Fibroblast of mammary gland (primary cell): ENCODE measurements at regions not wholly inside any gene's neighbourhood (a gene's known extent, or its start where the extent isn't known, plus 50 kb on each side); places are given as distances from the start of the nearest gene placed in this dataset.

ENCODE experiments used
- DNase-seq: peaks from one replicate; pipeline ENCODE4 v3.0.0-alpha.2; 2010; ENCODE audit warnings: low read depth
- H3K4me3 ChIP-seq: 2 replicates; pipeline ENCODE4 v1.5.1; 2011; ENCODE audit warnings: low read depth, mild to moderate bottlenecking, low read length, moderate library complexity; ENCODE audit not compliant: control insufficient read depth
- TF ChIP-seq, protein P1 (sequence below): conservative IDR thresholded peaks from 2 replicates; pipeline ENCODE4 v1.5.1; 2011; ENCODE audit warnings: low read depth, low read length, inconsistent platforms; ENCODE audit not compliant: control insufficient read depth, insufficient read depth

GRCh38 chr13:73212482-73212881, 153.7 kb downstream of the KLF5 start:
- no peak for DNase-seq
- H3K4me3 ChIP-seq: no peak overlapping the region
- TF ChIP-seq, protein P1, sequence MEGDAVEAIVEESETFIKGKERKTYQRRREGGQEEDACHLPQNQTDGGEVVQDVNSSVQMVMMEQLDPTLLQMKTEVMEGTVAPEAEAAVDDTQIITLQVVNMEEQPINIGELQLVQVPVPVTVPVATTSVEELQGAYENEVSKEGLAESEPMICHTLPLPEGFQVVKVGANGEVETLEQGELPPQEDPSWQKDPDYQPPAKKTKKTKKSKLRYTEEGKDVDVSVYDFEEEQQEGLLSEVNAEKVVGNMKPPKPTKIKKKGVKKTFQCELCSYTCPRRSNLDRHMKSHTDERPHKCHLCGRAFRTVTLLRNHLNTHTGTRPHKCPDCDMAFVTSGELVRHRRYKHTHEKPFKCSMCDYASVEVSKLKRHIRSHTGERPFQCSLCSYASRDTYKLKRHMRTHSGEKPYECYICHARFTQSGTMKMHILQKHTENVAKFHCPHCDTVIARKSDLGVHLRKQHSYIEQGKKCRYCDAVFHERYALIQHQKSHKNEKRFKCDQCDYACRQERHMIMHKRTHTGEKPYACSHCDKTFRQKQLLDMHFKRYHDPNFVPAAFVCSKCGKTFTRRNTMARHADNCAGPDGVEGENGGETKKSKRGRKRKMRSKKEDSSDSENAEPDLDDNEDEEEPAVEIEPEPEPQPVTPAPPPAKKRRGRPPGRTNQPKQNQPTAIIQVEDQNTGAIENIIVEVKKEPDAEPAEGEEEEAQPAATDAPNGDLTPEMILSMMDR: no peak

GRCh38 chr13:73210218-73210883, 151.5 kb downstream of the KLF5 start:
- TF ChIP-seq, protein P1: no peak
- DNase-seq: no peak
- H3K4me3 ChIP-seq: no peak overlapping the region

DNA sequence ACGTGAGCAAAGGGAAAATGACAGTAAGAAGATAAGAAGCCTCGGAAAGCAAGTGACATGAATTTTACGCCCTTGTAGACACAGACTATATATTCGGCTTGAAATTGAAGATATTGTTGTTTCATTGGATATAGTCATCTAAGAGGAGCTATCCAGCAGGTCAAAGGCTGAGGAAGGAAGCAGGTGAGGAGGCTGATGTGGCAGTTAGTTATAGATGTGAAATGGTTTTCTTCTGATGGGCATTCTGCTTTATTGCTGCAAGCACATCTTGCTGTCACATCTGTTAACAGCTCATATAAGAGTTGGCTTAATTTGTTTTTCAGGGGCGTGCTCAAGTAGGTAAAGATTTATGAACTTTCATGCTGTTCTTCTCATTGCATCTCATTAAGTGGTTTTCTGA, 146.1 kb downstream of the KLF5 start:
- DNase-seq: no peak
- TF ChIP-seq, protein P1: no peak
- H3K4me3 ChIP-seq: no peak overlapping the region

GRCh38 chr13:73201626-73202025, 142.8 kb downstream of the KLF5 start:
- no peak overlapping the region for H3K4me3 ChIP-seq
- TF ChIP-seq, protein P1: no peak

DNA sequence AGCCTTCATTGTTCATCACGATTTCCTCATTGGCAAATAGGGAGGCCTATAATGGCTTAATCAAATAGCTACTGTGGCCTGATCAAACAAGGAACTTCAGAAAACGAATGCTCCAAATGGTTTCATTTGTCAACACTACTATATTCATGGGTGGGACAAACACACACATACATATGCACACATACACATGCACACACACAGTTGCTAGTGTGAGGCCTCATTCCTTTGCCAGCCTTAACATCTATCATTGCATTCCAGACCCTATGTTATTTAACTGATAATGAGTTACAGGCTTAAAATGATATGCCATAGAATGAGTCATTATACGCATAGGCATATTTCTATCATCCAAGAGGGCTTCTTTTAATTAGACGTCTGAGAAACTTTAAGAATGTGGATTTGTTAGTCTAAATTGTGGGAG, 140.2 kb downstream of the KLF5 start:
- TF ChIP-seq, protein P1: no peak
- H3K4me3 ChIP-seq: no peak overlapping the region
- DNase-seq: no peak

More at GRCh38 chr13:73201626-73202025, 142.8 kb downstream of the KLF5 start:
- peak; percentile 76 for DNase-seq

DNA sequence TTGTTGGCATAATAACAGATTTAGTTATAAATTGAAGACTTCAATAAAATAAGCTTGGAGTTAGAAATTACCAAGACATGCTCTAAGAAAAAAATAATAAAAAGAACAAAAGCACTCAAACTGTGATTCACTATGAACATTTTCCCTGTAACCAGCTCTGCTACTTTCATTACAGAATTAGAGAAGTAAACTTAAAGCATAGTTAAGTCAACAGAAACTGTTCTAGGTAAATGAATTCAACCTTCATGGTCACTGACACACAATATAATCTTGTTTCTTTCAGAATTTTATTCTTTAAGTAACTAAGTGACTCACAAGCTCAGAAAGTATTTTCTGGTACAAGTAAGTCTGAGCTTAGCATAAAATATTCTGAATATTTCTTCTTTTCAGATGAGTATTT, 136.3 kb downstream of the KLF5 start:
- DNase-seq: no peak
- no peak overlapping the region for H3K4me3 ChIP-seq
- TF ChIP-seq, protein P1: no peak
